ENCODE measurements at regions not wholly inside any gene's neighbourhood (a gene's known extent, or its start where the extent isn't known, plus 50 kb on each side); places are given as distances from the start of the nearest gene placed in this dataset.

GRCh38 chr13:100789481-100789880 is 114.9 kb upstream of the TMTC4 start (continued):
- TF ChIP-seq TSHZ1 (tag by site-specific recombination; IDR thresholded peaks at IDR 0.05; ENCODE audit: borderline replicate concordance) (no peak), ZNF521 (tag by site-specific recombination; IDR thresholded peaks at IDR 0.05) (no peak)

GRCh38 chr13:100789025-100789424 is 114.4 kb upstream of the TMTC4 start:
- CTCF ChIA-PET: no interaction called here

GRCh38 chr13:100788540-100788939 is 113.9 kb upstream of the TMTC4 start:
- H3K27ac ChIP-seq (ENCODE audit: extremely low read depth, low read depth, low read length): no peak overlapping the region
- ChIA-PET CTCF (no interaction called here), POLR2A (no interaction called here)
- no peaks in the 10 kb centered on the region for H3K4me1 ChIP-seq (ENCODE audit: control insufficient read depth, insufficient read depth, low read length)
- H3K36me3 ChIP-seq (ENCODE audit: control insufficient read depth in 2 of 2, insufficient read depth in 1 of 2, low read length in 2 of 2): no peaks in the 10 kb centered on the region
- H3K4me3 ChIP-seq (ENCODE audit: low read depth, low read length): no peak overlapping the region
- no peaks in the 10 kb centered on the region for H3K9me3 ChIP-seq (ENCODE audit: control insufficient read depth, insufficient read depth, low read depth, low read length)
- TF ChIP-seq ZBTB20 (tag by site-specific recombination; IDR thresholded peaks at IDR 0.05) (no peak), MEIS1 (CRISPR knock-in tag; IDR thresholded peaks at IDR 0.05; ENCODE audit: borderline replicate concordance) (no peak), ZNF623 (tag by site-specific recombination; IDR thresholded peaks at IDR 0.05) (no peak), ZNF560 (tag by site-specific recombination; IDR thresholded peaks at IDR 0.05; ENCODE audit: borderline replicate concordance) (no peak), ZNF677 (tag by site-specific recombination; IDR thresholded peaks at IDR 0.05) (no peak), ZNF518A (tag by site-specific recombination; conservative IDR thresholded peaks at IDR 0.05; ENCODE audit: low read depth) (no peak), ZNF324 (tag by site-specific recombination; IDR thresholded peaks at IDR 0.05) (no peak)

More at GRCh38 chr13:100789025-100789424, 114.4 kb upstream of the TMTC4 start:
- H3K36me3 ChIP-seq (ENCODE audit: control insufficient read depth in 2 of 2, insufficient read depth in 1 of 2, low read length in 2 of 2): no peaks in the 10 kb centered on the region
- TF ChIP-seq ZNF707 (tag by site-specific recombination; IDR thresholded peaks at IDR 0.05) (no peak), ZXDB (tag by site-specific recombination; IDR thresholded peaks at IDR 0.05) (no peak), ZNF449 (tag by site-specific recombination; IDR thresholded peaks at IDR 0.05) (no peak), KLF17 (tag by site-specific recombination; IDR thresholded peaks at IDR 0.05) (no peak), ZNF239 (tag by site-specific recombination; IDR thresholded peaks at IDR 0.05) (no peak), BCL11A (tag by site-specific recombination; IDR thresholded peaks at IDR 0.05; ENCODE audit: low read depth) (no peak), ZNF18 (tag by site-specific recombination; IDR thresholded peaks at IDR 0.05) (no peak), ZBTB48 (tag by site-specific recombination; IDR thresholded peaks at IDR 0.05) (no peak), ZNF24 (tag by site-specific recombination; IDR thresholded peaks at IDR 0.05) (no peak), SETDB1 (IDR thresholded peaks at IDR 0.05; ENCODE audit: insufficient read length, low read length) (no peak), ZNF830 (tag by site-specific recombination; IDR thresholded peaks at IDR 0.05; ENCODE audit: low read depth) (no peak), ZBTB8A (tag by site-specific recombination; IDR thresholded peaks at IDR 0.05) (no peak), ZNF791 (tag by site-specific recombination; IDR thresholded peaks at IDR 0.05) (no peak), ZNF132 (tag by site-specific recombination; IDR thresholded peaks at IDR 0.05; ENCODE audit: borderline replicate concordance) (no peak), ZNF112 (tag by site-specific recombination; IDR thresholded peaks at IDR 0.05) (no peak), ZNF777 (tag by site-specific recombination; IDR thresholded peaks at IDR 0.05; ENCODE audit: borderline replicate concordance) (no peak)
- H3K4me3 ChIP-seq (ENCODE audit: low read depth, low read length): no peak overlapping the region
- H3K9me3 ChIP-seq (ENCODE audit: control insufficient read depth, insufficient read depth, low read depth, low read length): no peaks in the 10 kb centered on the region
- H3K27ac ChIP-seq (ENCODE audit: extremely low read depth, low read depth, low read length): no peak overlapping the region
- POLR2A ChIA-PET: no interaction called here
- H3K4me1 ChIP-seq (ENCODE audit: control insufficient read depth, insufficient read depth, low read length): no peaks in the 10 kb centered on the region
